K562 (cell line): ENCODE measurements at regions not wholly inside any gene's neighbourhood (a gene's known extent, or its start where the extent isn't known, plus 50 kb on each side); places are given as distances from the start of the nearest gene placed in this dataset.

Source experiments
- ATAC-seq: fragments of 200-7000 bp; cut with Tn5 transposase; 3 replicates; pipeline ENCODE4 v1.9.1; 2020; ENCODE audit warnings: moderate library complexity
- BruUV-seq: library from RNA; stranded (reverse); fragments of 400-500 nt; replicated peaks from 2 replicates; lab custom pipeline; 2021; lab: Mats Ljungman, UMichigan
- CTCF ChIA-PET: fragments of 300-600 bp; formaldehyde crosslinking; extraction: SDS; loops from one replicate; lab custom pipeline; 2021; ENCODE audit warnings: low intra/inter-chr PET ratio; lab: Yijun Ruan, JAX
- POLR2A ChIA-PET: fragments of 300-600, 350-650 bp; sonication (Branson Sonifier 250); formaldehyde crosslinking; extraction: SDS; loops from one replicate; lab custom pipeline; 2021; ENCODE audit warnings: antibody characterized with exemption, inconsistent platforms; lab: Yijun Ruan, JAX
- DNase-seq, 4 experiments: peaks; one replicate each; pipeline versions ENCODE4 v3.0.0 to v3.0.0-alpha.2; 2011 to 2018; ENCODE audit warnings: low spot score in 3 of 4, mixed read lengths in 3 of 4; ENCODE audit errors: extremely low read depth in 1 of 4
- FAIRE-seq: peaks from 2 replicates; lab custom pipeline; 2011; peaks lifted over from hg19 to GRCh38; lab: Jason Lieb, UNC
- H2AFZ ChIP-seq: 2 replicates; pipeline ENCODE4 v1.6.0; 2011; ENCODE audit warnings: low read depth, low read length, control low read depth, inconsistent platforms
- H3K27ac ChIP-seq: fragments of 200-600 bp; 3 replicates; pipeline ENCODE4 v1.8.0; 2011; ENCODE audit warnings: low read depth, mild to moderate bottlenecking, control low read depth, inconsistent platforms, low read length, moderate library complexity, mixed read lengths; ENCODE audit errors: extremely low read depth
- H3K27me3 ChIP-seq, 2 experiments: fragments of 300-600 bp in 1 of 2; 2 replicates in 1 of 2; 3 replicates in 1 of 2; pipeline versions ENCODE4 v1.6.0 to v1.8.0; 2011; ENCODE audit warnings: inconsistent platforms in 2 of 2, low read length in 2 of 2, mild to moderate bottlenecking in 1 of 2, mixed read lengths in 1 of 2, moderate library complexity in 1 of 2; ENCODE audit not compliant: control insufficient read depth in 2 of 2, insufficient read depth in 2 of 2
- H3K36me3 ChIP-seq: fragments of 300-600 bp; 3 replicates; pipeline ENCODE4 v1.8.0; 2011; ENCODE audit warnings: mild to moderate bottlenecking, low read length, inconsistent platforms; ENCODE audit not compliant: control insufficient read depth, insufficient read depth
- H3K4me1 ChIP-seq, 2 experiments: fragments of 200-600 bp in 1 of 2; replicated peaks in 1 of 2; 2 replicates in 1 of 2; 3 replicates in 1 of 2; pipeline versions ENCODE4 v1.5.1 to v1.8.0; 2011; ENCODE audit warnings: inconsistent platforms in 2 of 2, low read length in 2 of 2, mild to moderate bottlenecking in 1 of 2, mixed read lengths in 1 of 2, moderate library complexity in 1 of 2; ENCODE audit not compliant: control insufficient read depth in 2 of 2, insufficient read depth in 2 of 2
- H3K4me2 ChIP-seq: 2 replicates; pipeline ENCODE4 v1.6.1; 2011; ENCODE audit warnings: low read length, control low read depth, inconsistent platforms, mixed read lengths; ENCODE audit not compliant: insufficient read depth
- H3K4me3 ChIP-seq: fragments of 200-600 bp; sonication (generic), shearing (Covaris generic); 2 replicates; pipeline ENCODE4 v1.5.1; 2016; ENCODE audit warnings: control low read depth, inconsistent platforms
- H3K79me2 ChIP-seq: fragments of 200-600 bp; 3 replicates; pipeline ENCODE4 v1.8.0; 2011; ENCODE audit warnings: low read length, inconsistent platforms; ENCODE audit not compliant: control insufficient read depth, insufficient read depth
- H3K9ac ChIP-seq, 2 experiments: 2 replicates each; pipeline versions ENCODE4 v1.6.0 to v1.6.1; 2011; ENCODE audit warnings: low read depth in 2 of 2, low read length in 2 of 2, control low read depth in 1 of 2, inconsistent platforms in 1 of 2, mild to moderate bottlenecking in 1 of 2, mixed read lengths in 1 of 2; ENCODE audit not compliant: insufficient read depth in 1 of 2
- H3K9me1 ChIP-seq: one replicate; pipeline ENCODE4 v1.6.0; 2011; ENCODE audit warnings: inconsistent platforms, mild to moderate bottlenecking, low read length, moderate library complexity; ENCODE audit not compliant: control insufficient read depth, insufficient read depth
- H3K9me3 ChIP-seq: replicated peaks from 2 replicates; pipeline ENCODE4 v1.5.1; 2011; ENCODE audit warnings: low read depth, low read length, inconsistent platforms; ENCODE audit not compliant: control insufficient read depth, insufficient read depth
- H4K20me1 ChIP-seq: replicated peaks from 2 replicates; pipeline ENCODE4 v1.6.1; 2011; ENCODE audit warnings: low read length, inconsistent platforms, mixed read lengths; ENCODE audit not compliant: control insufficient read depth, insufficient read depth
- HMG20A ChIP-seq: fragments of 450-650 bp; formaldehyde crosslinking; conservative IDR thresholded peaks from 2 replicates; pipeline ENCODE4 v1.4.0; 2020; ENCODE audit warnings: mild to moderate bottlenecking, mixed read lengths
- HMGXB4 ChIP-seq: sonication (generic); formaldehyde crosslinking; IDR thresholded peaks from 2 replicates; pipeline ENCODE4 v1.8.1; 2023; ENCODE audit warnings: mild to moderate bottlenecking, missing genetic modification reagents
- NR2C2 ChIP-seq, 2 experiments: fragments of 200-800 bp in 1 of 2; sonication (Bioruptor generic) in 1 of 2; sonication (generic) in 1 of 2; formaldehyde crosslinking in 1 of 2; IDR thresholded peaks; 2 replicates each; pipeline versions ENCODE4 v1.6.1 to v1.8.0; 2016 to 2022; ENCODE audit warnings: mild to moderate bottlenecking in 1 of 2, missing compliant biosample characterization in 1 of 2, missing genetic modification characterization in 1 of 2, missing genetic modification reagents in 1 of 2
- SP2 ChIP-seq: IDR thresholded peaks from 2 replicates; pipeline ENCODE4 v1.6.1; 2011; ENCODE audit warnings: mild to moderate bottlenecking, low read depth, low read length, moderate library complexity; ENCODE audit not compliant: poor library complexity, severe bottlenecking; ENCODE audit errors: extremely low read depth
- SUPT5H ChIP-seq: fragments of 450-650 bp; IDR thresholded peaks from 2 replicates; pipeline ENCODE4 v1.6.1; 2016
- ZHX1 ChIP-seq: fragments of 150-350 bp; conservative IDR thresholded peaks from 2 replicates; pipeline ENCODE4 v1.6.1; 2014; ENCODE audit warnings: low read length
- ZNF347 ChIP-seq: fragments of 450-650 bp; formaldehyde crosslinking; IDR thresholded peaks from 2 replicates; pipeline ENCODE4 v1.4.0; 2020; ENCODE audit warnings: low read depth, mild to moderate bottlenecking, moderate library complexity
- ZNF740 ChIP-seq, 3 experiments: fragments of 200-800 bp in 1 of 3; sonication (Bioruptor generic) in 1 of 3; sonication (generic) in 1 of 3; formaldehyde crosslinking in 1 of 3; IDR thresholded peaks; 2 replicates each; pipeline versions ENCODE4 v1.6.1 to v1.8.0; 2016 to 2022; ENCODE audit warnings: mild to moderate bottlenecking in 2 of 3, missing compliant biosample characterization in 2 of 3, missing genetic modification characterization in 2 of 3, missing genetic modification reagents in 1 of 3
- WGBS: fragments of 100-300 bp; shearing (Covaris generic); methylation state at CpG from one replicate; pipeline ENCODE4 v1.1.6; 2016; ENCODE audit warnings: low coverage, mixed read lengths; ENCODE audit not compliant: insufficient coverage; ENCODE audit errors: missing lambda C conversion rate; 5-methylcytosine and 5-hydroxymethylcytosine counted together
- in situ Hi-C: fragments of 300-500 bp; cut with MboI; formaldehyde crosslinking; loops from 4 replicates; pipeline ENCODE4 v1.15.0; 2018; ENCODE audit warnings: inconsistent platforms, mixed read lengths
- intact Hi-C: fragments of 100-400 bp; cut with micrococcal nuclease; formaldehyde crosslinking; loops from 2 replicates; pipeline ENCODE4 v1.14.2; 2022

GRCh38 chr10:44045020-44045419 lies 339.9 kb downstream of the CXCL12 start (continued):
- TF ChIP-seq ZHX1 = no peak
- TF ChIP-seq SUPT5H = no peak

- H3K4me2 ChIP-seq = no peak overlapping the region
- intact Hi-C loops = no loop called here
- POLR2A ChIA-PET = no interaction called here
Measured at GRCh38 chr10:44044549-44044948, 340.3 kb downstream of the CXCL12 start.

More at GRCh38 chr10:44044549-44044948, 340.3 kb downstream of the CXCL12 start:
- H3K4me3 ChIP-seq = no peak overlapping the region
- H4K20me1 ChIP-seq = no peaks in the 10 kb centered on the region
- no TSS peak for BruUV-seq
- WGBS = under 1% methylated on average over 10 of the region's 10 CpGs
- H2AFZ ChIP-seq = no peak overlapping the region
- in situ Hi-C loops = no loop called here
- no peak for TF ChIP-seq NR2C2 (CRISPR knock-in tag; IDR thresholded peaks at IDR 0.05)
- TF ChIP-seq NR2C2 (tag; IDR thresholded peaks at IDR 0.05) = no peak
- TF ChIP-seq ZNF347 (CRISPR knock-in tag) = no peak
- TF ChIP-seq ZNF740 (CRISPR knock-in tag; IDR thresholded peaks at IDR 0.05) = no peak
- no peak for TF ChIP-seq ZNF740 (tag; IDR thresholded peaks at IDR 0.05)
- no peak for TF ChIP-seq HMGXB4 (CRISPR knock-in tag)
- no peak for TF ChIP-seq SP2
- no peak for TF ChIP-seq HMG20A (CRISPR knock-in tag)
- TF ChIP-seq, all 486 proteins: peak for 0
- CTCF ChIA-PET = no interaction called here
- H3K27me3 ChIP-seq = peaks cover 12 to 19% of the 10 kb centered on the region in 2 experiments
- FAIRE-seq (no peak), DNase-seq (no peak), ATAC-seq (no peak)
- H3K9ac ChIP-seq = no peak overlapping the region
- no peak overlapping the region for H3K27ac ChIP-seq
- no peaks in the 10 kb centered on the region for H3K4me1 ChIP-seq
- no peaks in the 10 kb centered on the region for H3K9me1 ChIP-seq
- H3K79me2 ChIP-seq = no peaks in the 10 kb centered on the region
- no peaks in the 10 kb centered on the region for H3K9me3 ChIP-seq
- H3K36me3 ChIP-seq = no peaks in the 10 kb centered on the region
